ENCODE measurements at regions not wholly inside any gene's neighbourhood (a gene's known extent, or its start where the extent isn't known, plus 50 kb on each side); places are given as distances from the start of the nearest gene placed in this dataset.

DNA sequence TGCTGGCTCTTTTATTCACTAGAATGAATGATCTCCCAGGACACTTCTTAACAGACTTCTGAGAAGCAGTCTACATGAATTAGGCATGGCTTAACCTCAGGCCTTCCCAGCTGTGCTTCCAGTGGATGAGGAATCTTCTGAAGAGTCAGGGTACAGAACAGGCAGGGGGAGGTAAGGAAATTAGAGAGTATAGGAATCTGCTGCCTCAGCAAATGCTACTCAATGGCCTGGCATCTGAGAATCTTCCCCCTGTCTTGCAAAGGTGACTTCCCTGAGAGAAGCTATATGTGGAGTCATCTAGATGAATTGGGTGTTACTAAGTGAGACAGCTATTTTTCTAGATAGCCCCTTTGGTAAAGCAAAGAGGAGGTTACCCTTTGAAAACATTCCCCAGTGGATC lies 496.2 kb upstream of the CCDC196 start (continued):
- no peak for TF ChIP-seq ASH2L (IDR thresholded peaks at IDR 0.05; ENCODE audit: borderline replicate concordance, low read depth)
- TF ChIP-seq, protein P1, sequence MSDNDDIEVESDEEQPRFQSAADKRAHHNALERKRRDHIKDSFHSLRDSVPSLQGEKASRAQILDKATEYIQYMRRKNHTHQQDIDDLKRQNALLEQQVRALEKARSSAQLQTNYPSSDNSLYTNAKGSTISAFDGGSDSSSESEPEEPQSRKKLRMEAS (IDR thresholded peaks at IDR 0.05; ENCODE audit: low read depth, low read length), result no peak
- TF ChIP-seq TARDBP (IDR thresholded peaks at IDR 0.05; ENCODE audit: borderline replicate concordance), result no peak
- TF ChIP-seq MLLT1 (IDR thresholded peaks at IDR 0.05), result no peak
- no peak for TF ChIP-seq NR2C1 (IDR thresholded peaks at IDR 0.05)
- TF ChIP-seq ATF2 (IDR thresholded peaks at IDR 0.05; ENCODE audit: low read length), result no peak
- no peak for TF ChIP-seq BACH1 (IDR thresholded peaks at IDR 0.05; ENCODE audit: borderline replicate concordance)
- TF ChIP-seq WRNIP1 (IDR thresholded peaks at IDR 0.05; ENCODE audit: borderline replicate concordance, low read depth, low read length), result no peak
- TF ChIP-seq, protein P2, sequence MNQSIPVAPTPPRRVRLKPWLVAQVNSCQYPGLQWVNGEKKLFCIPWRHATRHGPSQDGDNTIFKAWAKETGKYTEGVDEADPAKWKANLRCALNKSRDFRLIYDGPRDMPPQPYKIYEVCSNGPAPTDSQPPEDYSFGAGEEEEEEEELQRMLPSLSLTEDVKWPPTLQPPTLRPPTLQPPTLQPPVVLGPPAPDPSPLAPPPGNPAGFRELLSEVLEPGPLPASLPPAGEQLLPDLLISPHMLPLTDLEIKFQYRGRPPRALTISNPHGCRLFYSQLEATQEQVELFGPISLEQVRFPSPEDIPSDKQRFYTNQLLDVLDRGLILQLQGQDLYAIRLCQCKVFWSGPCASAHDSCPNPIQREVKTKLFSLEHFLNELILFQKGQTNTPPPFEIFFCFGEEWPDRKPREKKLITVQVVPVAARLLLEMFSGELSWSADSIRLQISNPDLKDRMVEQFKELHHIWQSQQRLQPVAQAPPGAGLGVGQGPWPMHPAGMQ (IDR thresholded peaks at IDR 0.05; ENCODE audit: borderline replicate concordance), result no peak

GRCh38 chr14:65991104-65991503 lies 495.1 kb upstream of the CCDC196 start:
- no peaks in the 10 kb centered on the region for H3K27me3 ChIP-seq (replicated peaks in 1 of 2; ENCODE audit: control insufficient read depth in 2 of 2, insufficient read depth in 2 of 2, low read length in 1 of 2)
- SMC1A ChIA-PET (ENCODE audit: uncharacterized antibody, unreplicated experiment), result interaction anchor here (0.7 kb wide), 1 partner anchor 13 kb away, joined by 3 read pairs; no protein-coding TSS in a partner anchor
- POLR2A ChIA-PET, result no interaction called here
- RAD21 ChIA-PET (ENCODE audit: unreplicated experiment), result no interaction called here
- CTCF ChIA-PET, result interaction anchor here (0.6 to 1.3 kb wide), 2 partner anchors 18 to 74 kb away, joined by 3 to 4 read pairs; no protein-coding TSS in a partner anchor
- H4K20me1 ChIP-seq (ENCODE audit: control insufficient read depth, insufficient read depth), result no peaks in the 10 kb centered on the region
- H2AFZ ChIP-seq (ENCODE audit: control insufficient read depth, low read depth, low read length), result no peak overlapping the region
- intact Hi-C loops (cut with micrococcal nuclease; ENCODE audit: unreplicated experiment), result no loop called here
- H3K36me3 ChIP-seq (ENCODE audit: control insufficient read depth in 2 of 2, insufficient read depth in 2 of 2, low read length in 1 of 2), result no peaks in the 10 kb centered on the region
- no peak overlapping the region for H3K27ac ChIP-seq (ENCODE audit: control insufficient read depth, insufficient read depth)
- no peak overlapping the region for H3K9ac ChIP-seq (ENCODE audit: control insufficient read depth, insufficient read depth, low read length)
- 24% methylated on average over 2 of the region's 2 CpGs for WGBS (ENCODE audit: insufficient coverage, insufficient replicate concordance, low lambda C conversion rate, missing lambda C conversion rate)
- no peaks in the 10 kb centered on the region; the same call in 2 of the 3 replicates for H3K9me3 ChIP-seq (replicated peaks; ENCODE audit: control insufficient read depth, insufficient read depth, low read length)
- BruUV-seq (replicated peaks), result no TSS peak
- H3K4me2 ChIP-seq (ENCODE audit: control insufficient read depth, insufficient read depth), result no peak overlapping the region
- FAIRE-seq (no peak), ATAC-seq (no peak), DNase-seq (ENCODE audit: low read depth, low spot score) (no peak)
- H3K79me2 ChIP-seq (ENCODE audit: control insufficient read depth, insufficient read depth, low read length), result no peaks in the 10 kb centered on the region
- in situ Hi-C loops (cut with MboI), result no loop called here
- no peak overlapping the region for H3K4me3 ChIP-seq
- TF ChIP-seq CREM (IDR thresholded peaks at IDR 0.05; ENCODE audit: low read depth) (no peak), PAX5 (IDR thresholded peaks at IDR 0.05; ENCODE audit: borderline replicate concordance, low read depth, low read length) (no peak), BCLAF1 (IDR thresholded peaks at IDR 0.05) (no peak)
- no peaks in the 10 kb centered on the region for H3K4me1 ChIP-seq (ENCODE audit: control insufficient read depth, insufficient read depth, low read length)

All from GM12878 (cell line).